Astrocyte of the spinal cord (primary cell): ENCODE measurements at regions not wholly inside any gene's neighbourhood (a gene's known extent, or its start where the extent isn't known, plus 50 kb on each side); places are given as distances from the start of the nearest gene placed in this dataset.

Source experiments
- DNase-seq: peaks from one replicate; pipeline ENCODE4 v3.0.0; 2011; ENCODE audit warnings: low read depth, low spot score
- H3K4me3 ChIP-seq: 2 replicates; pipeline ENCODE4 v1.5.1; 2011; ENCODE audit warnings: low read depth, mild to moderate bottlenecking, low read length, moderate library complexity
- CTCF ChIP-seq: IDR thresholded peaks from 2 replicates; pipeline ENCODE4 v1.5.1; 2012; ENCODE audit warnings: low read depth, mild to moderate bottlenecking, low read length, inconsistent platforms
- in situ Hi-C: cut with HindIII; loops from 2 replicates; pipeline ENCODE4 v1.10.0; 2017; ENCODE audit warnings: low sequenced_read_pairs

- no peak overlapping the region for H3K4me3 ChIP-seq
- TF ChIP-seq CTCF: no peak
- no peak for DNase-seq
- in situ Hi-C loops: no loop called here
These were observed 666.8 kb upstream of the GRAMD2B start for GRCh38 chr5:125756456-125756855.

DNA sequence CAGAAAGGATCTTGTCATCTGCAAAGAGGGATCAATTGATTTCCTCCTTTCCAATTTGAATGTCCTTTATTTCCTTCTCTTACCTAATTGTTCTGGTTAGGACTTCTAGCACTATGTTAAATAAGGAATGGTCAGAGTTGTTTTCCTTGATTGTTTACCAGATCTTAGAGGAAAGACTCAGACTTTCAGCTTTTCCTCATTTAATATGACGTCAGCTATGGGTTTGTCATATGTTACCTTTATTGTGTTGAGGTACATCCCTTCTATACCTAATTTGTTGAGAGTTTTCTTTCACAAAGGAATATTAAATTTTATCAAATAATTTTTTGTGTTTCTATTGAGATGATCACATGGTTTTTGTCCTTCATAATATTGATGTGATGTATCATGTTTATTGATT is 656.5 kb upstream of the GRAMD2B start:
- TF ChIP-seq CTCF: no peak
- in situ Hi-C loops: no loop called here

DNA sequence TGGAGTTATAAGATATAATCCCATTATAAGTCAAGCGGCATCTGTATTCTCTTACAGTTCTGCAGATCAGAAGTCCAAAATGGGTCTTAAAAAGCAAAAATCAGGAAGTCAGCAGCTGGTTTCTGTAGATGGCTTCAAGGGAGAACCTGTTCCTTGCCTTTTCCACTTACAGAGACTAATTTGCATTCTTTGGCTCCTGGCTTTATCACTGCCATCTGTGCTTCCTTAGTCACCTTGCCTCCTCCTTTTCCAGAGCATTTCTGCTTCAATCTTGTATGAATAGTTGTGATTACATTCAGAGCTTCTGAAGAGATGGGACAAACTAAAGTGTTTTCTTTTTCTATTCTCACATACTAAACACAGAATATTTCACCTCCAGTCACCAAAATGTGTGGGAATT is 647.3 kb upstream of the GRAMD2B start:
- no peak for DNase-seq
- TF ChIP-seq CTCF: no peak
- H3K4me3 ChIP-seq: no peak overlapping the region
- in situ Hi-C loops: no loop called here

More for the DNA sequence above, 656.5 kb upstream of the GRAMD2B start:
- no peak for DNase-seq
- no peak overlapping the region for H3K4me3 ChIP-seq

DNA sequence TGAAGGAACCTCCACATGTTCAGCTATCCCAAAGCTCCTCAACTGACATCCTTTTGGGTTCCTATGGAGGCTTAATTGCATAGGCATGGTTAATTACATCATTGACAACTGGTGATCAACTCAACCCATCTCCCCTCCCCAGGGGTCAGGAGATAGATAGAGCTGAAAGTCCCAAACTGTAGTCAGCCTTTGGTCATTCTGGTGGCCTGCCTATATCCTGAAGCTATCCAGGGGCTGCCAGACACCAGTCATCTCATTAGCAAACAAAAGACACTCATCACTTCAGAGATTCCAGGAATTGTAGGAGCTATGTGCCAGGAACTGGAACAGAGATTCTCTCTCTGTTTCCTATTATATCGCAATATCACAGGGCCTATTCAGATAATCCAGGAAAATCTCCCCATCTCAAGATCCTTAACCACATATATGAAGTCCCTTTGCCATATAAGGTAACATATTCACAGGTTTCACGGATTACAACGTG is 646.5 kb upstream of the GRAMD2B start:
- TF ChIP-seq CTCF: no peak
- in situ Hi-C loops: no loop called here
- DNase-seq: no peak
- H3K4me3 ChIP-seq: no peak overlapping the region

GRCh38 chr5:125778791-125779190 is 644.4 kb upstream of the GRAMD2B start:
- DNase-seq: no peak
- in situ Hi-C loops: no loop called here
- H3K4me3 ChIP-seq: no peak overlapping the region
- no peak for TF ChIP-seq CTCF

GRCh38 chr5:125785407-125785806 is 637.8 kb upstream of the GRAMD2B start:
- in situ Hi-C loops: no loop called here
- TF ChIP-seq CTCF: no peak
- DNase-seq: no peak
- H3K4me3 ChIP-seq: no peak overlapping the region

GRCh38 chr5:125786021-125786420 is 637.2 kb upstream of the GRAMD2B start:
- DNase-seq: no peak
- in situ Hi-C loops: no loop called here
- H3K4me3 ChIP-seq: no peak overlapping the region
- no peak for TF ChIP-seq CTCF
